ENCODE measurements at regions not wholly inside any gene's neighbourhood (a gene's known extent, or its start where the extent isn't known, plus 50 kb on each side); places are given as distances from the start of the nearest gene placed in this dataset.
A peak's percentile ranks its signal among the peaks of the same experiment; 100 is the strongest.
"Not testable (repeated sequence)": the region's sequence is repeated elsewhere in the genome, so short reads cannot be mapped to it uniquely, and the experiment has no call there.

DNA sequence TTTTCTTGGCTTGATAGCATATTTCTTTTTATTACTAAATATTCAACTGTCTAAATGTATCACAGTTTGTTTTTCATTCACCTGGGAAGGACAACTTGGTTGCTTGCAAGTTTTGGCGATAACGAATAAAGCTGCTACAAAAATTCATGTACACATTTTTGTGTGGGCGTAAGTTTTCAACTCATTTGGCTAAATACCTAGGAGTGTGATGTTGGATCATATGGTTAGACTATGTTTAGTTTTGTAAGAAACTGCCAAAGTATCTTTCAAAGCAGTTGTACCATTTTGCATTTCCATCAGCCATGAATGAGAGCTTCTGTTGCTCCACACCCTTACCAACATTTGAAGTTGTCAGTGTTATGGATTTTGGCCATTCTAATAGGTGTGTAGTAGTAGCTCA, 428.0 kb downstream of the ACTL7B start:
- no peak overlapping the region for H3K27ac ChIP-seq
- no peak overlapping the region for H3K4me3 ChIP-seq
- H3K27me3 ChIP-seq: no peaks in the 10 kb centered on the region
- TF ChIP-seq, protein P1, sequence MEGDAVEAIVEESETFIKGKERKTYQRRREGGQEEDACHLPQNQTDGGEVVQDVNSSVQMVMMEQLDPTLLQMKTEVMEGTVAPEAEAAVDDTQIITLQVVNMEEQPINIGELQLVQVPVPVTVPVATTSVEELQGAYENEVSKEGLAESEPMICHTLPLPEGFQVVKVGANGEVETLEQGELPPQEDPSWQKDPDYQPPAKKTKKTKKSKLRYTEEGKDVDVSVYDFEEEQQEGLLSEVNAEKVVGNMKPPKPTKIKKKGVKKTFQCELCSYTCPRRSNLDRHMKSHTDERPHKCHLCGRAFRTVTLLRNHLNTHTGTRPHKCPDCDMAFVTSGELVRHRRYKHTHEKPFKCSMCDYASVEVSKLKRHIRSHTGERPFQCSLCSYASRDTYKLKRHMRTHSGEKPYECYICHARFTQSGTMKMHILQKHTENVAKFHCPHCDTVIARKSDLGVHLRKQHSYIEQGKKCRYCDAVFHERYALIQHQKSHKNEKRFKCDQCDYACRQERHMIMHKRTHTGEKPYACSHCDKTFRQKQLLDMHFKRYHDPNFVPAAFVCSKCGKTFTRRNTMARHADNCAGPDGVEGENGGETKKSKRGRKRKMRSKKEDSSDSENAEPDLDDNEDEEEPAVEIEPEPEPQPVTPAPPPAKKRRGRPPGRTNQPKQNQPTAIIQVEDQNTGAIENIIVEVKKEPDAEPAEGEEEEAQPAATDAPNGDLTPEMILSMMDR (IDR thresholded peaks at IDR 0.05): no peak
- TF ChIP-seq POLR2AphosphoS5 (IDR thresholded peaks at IDR 0.05) (no peak), POLR2A (IDR thresholded peaks at IDR 0.05) (no peak), EP300 (IDR thresholded peaks at IDR 0.05) (no peak)
- DNase-seq (no peak), ATAC-seq (ENCODE audit: low FRiP score in 2 of 2) (no peak)
- no peaks in the 10 kb centered on the region for H3K4me1 ChIP-seq
- H3K36me3 ChIP-seq: no peaks in the 10 kb centered on the region
- peaks cover 4 to 10% (median 5%) of the 10 kb centered on the region in 4 donors for H3K9me3 ChIP-seq
- WGBS, 2 donors: 96 to 99% methylated on average over 3 of the region's 3 CpGs

DNA sequence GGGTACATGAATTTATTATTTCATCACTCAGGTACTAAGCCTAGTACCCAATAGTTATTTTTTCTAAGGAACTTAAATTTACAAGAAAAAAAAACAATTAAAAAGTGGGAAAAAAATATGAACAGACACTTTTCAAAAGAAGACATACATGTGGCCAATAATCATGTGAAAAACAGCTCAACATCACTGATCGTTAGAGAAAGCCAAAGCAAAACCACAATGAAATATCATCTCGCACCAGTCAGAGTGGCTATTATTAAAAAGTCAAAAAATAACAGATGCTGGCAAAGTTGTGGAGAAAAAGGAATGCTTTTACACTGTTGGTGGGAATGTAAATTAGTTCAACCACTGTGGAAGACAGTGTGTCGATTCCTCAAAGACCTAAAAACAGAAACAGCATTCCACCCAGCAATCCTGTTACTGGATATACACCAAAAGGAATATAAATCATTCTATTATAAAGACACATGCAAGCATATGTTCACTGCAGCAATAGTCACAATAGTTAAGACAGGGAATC, 429.3 kb downstream of the ACTL7B start:
- H3K36me3 ChIP-seq; H3K4me1 ChIP-seq; H3K27ac ChIP-seq; ATAC-seq (ENCODE audit: low FRiP score in 2 of 2); H3K9me3 ChIP-seq; H3K27me3 ChIP-seq; H3K4me3 ChIP-seq; DNase-seq: not testable (repeated sequence)
- 87 to 94% methylated on average over 3 of the region's 3 CpGs for WGBS, 2 donors

DNA sequence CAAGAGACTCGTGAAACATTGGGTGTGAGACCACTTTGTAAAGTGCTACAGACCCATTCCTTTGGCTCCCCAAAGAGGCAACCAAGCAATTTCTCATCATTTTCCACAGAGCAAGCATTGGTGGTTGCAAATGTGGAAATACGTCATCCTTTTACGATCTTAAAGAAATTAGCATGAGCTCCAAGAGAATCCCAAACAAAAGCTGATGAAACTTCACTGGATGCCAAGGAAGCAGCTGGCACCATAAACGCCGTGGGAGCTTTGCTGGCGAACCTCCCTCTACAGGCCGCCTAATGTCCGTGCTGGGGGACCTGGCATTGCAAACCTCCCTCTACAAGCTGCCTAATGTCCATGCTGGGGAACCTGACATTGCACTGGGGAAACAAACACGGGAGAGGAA, 432.4 kb downstream of the ACTL7B start:
- TF ChIP-seq EP300 (IDR thresholded peaks at IDR 0.05) (no peak), POLR2AphosphoS5 (IDR thresholded peaks at IDR 0.05) (no peak), POLR2A (IDR thresholded peaks at IDR 0.05) (no peak)
- TF ChIP-seq, protein P1 (IDR thresholded peaks at IDR 0.05): no peak
- H3K27me3 ChIP-seq: no peaks in the 10 kb centered on the region
- H3K4me1 ChIP-seq: no peaks in the 10 kb centered on the region
- H3K4me3 ChIP-seq: no peak overlapping the region
- DNase-seq: peak in 1 of 2 donors; percentile 3
- no peaks in the 10 kb centered on the region for H3K9me3 ChIP-seq
- ATAC-seq (ENCODE audit: low FRiP score in 2 of 2): no peak
- no peaks in the 10 kb centered on the region for H3K36me3 ChIP-seq
- 85 to 88% methylated on average over 9 of the region's 9 CpGs for WGBS, 2 donors
- H3K27ac ChIP-seq: no peak overlapping the region

DNA sequence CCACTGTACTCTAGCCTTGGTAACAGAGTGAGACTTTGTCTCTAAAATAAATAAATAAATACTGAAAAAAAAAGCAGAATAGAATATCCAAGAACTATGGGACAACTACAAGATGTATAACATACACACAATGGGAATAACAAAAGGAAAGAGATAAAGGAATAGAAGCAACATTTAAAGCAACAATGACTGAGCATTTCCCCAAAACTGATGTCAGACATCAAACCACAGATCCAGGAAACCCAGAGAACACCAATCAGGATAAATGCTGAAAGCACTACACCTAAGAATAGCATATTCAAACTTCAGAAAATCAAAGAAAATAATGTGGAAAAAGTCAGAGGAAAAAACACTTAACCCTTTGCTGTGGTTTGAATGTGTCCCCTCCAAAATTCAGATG, 436.4 kb downstream of the ACTL7B start:
- H3K36me3 ChIP-seq: no peaks in the 10 kb centered on the region
- H3K27ac ChIP-seq: no peak overlapping the region
- ATAC-seq (ENCODE audit: low FRiP score in 2 of 2): no peak
- TF ChIP-seq, protein P1 (IDR thresholded peaks at IDR 0.05): no peak
- TF ChIP-seq POLR2A (IDR thresholded peaks at IDR 0.05) (no peak), POLR2AphosphoS5 (IDR thresholded peaks at IDR 0.05) (no peak), EP300 (IDR thresholded peaks at IDR 0.05) (no peak)
- no peaks in the 10 kb centered on the region for H3K9me3 ChIP-seq
- H3K27me3 ChIP-seq: no peaks in the 10 kb centered on the region
- H3K4me1 ChIP-seq: no peaks in the 10 kb centered on the region
- no peak overlapping the region for H3K4me3 ChIP-seq
- no peak for DNase-seq

DNA sequence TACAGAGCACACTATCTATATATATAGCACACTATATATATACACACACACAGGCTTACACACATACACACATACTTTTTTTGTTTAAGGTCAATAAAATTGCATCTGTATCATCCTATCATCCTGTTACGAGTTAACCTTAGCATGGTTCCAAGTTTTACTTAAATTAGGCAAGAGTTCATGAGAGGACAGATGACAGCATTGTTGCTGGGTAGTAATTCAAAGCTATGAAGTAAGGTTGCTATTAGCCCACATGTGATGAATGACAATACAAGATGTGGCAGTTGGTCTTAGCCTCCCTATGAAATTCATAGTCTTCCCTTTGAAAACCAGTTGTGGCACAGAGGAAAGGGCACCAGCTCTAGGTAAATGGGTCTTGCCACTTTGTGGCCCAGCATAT, 438.1 kb downstream of the ACTL7B start:
- WGBS, 2 donors: 81 to 94% methylated on average over 1 of the region's 1 CpG
- Histone ChIP-seq H3K4me1 (no peaks in the 10 kb centered on the region), H3K9me3 (no peaks in the 10 kb centered on the region), H3K4me3 (no peak overlapping the region), H3K36me3 (no peaks in the 10 kb centered on the region), H3K27ac (no peak overlapping the region), H3K27me3 (no peaks in the 10 kb centered on the region)
- ATAC-seq (ENCODE audit: low FRiP score in 2 of 2): no peak
- DNase-seq: no peak
- no peak for TF ChIP-seq POLR2AphosphoS5 (IDR thresholded peaks at IDR 0.05)
- no peak for TF ChIP-seq EP300 (IDR thresholded peaks at IDR 0.05)
- TF ChIP-seq POLR2A (IDR thresholded peaks at IDR 0.05): no peak
- TF ChIP-seq, protein P1 (IDR thresholded peaks at IDR 0.05): no peak
